ENCODE measurements at regions not wholly inside any gene's neighbourhood (a gene's known extent, or its start where the extent isn't known, plus 50 kb on each side); places are given as distances from the start of the nearest gene placed in this dataset.
A peak's percentile ranks its signal among the peaks of the same experiment; 100 is the strongest.

- DNase-seq, result no peak
Measured at GRCh38 chr4:54152846-54153600, 53.1 kb downstream of the GSX2 start.

- DNase-seq, result peak; percentile 35
Measured at GRCh38 chr4:54155936-54156335, 56.0 kb downstream of the GSX2 start.

- no peak for DNase-seq
Measured at GRCh38 chr4:54157606-54158005, 57.6 kb downstream of the GSX2 start.

- DNase-seq, result no peak
Measured at GRCh38 chr4:54159543-54159942, 59.6 kb downstream of the GSX2 start.

GRCh38 chr4:54165011-54165410 lies 64.1 kb upstream of the PDGFRA start:
- no peak for DNase-seq

GRCh38 chr4:54165438-54165837 lies 63.7 kb upstream of the PDGFRA start:
- no peak for DNase-seq

GRCh38 chr4:54167508-54167907 lies 61.6 kb upstream of the PDGFRA start:
- no peak for DNase-seq

- DNase-seq, result no peak
Measured at GRCh38 chr4:54169176-54169575, 59.9 kb upstream of the PDGFRA start.

- DNase-seq, result no peak
Measured at GRCh38 chr4:54172156-54172555, 56.9 kb upstream of the PDGFRA start.

- no peak for DNase-seq
Measured at GRCh38 chr4:54173281-54173912, 55.7 kb upstream of the PDGFRA start.

- no peak for DNase-seq
Measured at GRCh38 chr4:54176202-54176601, 52.9 kb upstream of the PDGFRA start.
